HG03558 (cell line): ENCODE measurements at regions not wholly inside any gene's neighbourhood (a gene's known extent, or its start where the extent isn't known, plus 50 kb on each side); places are given as distances from the start of the nearest gene placed in this dataset.

Experiments
- ATAC-seq: cut with Tn5 transposase; IDR thresholded peaks from one replicate; pipeline ENCODE4 v1.9.1; 2021; ENCODE audit warnings: moderate number of reproducible peaks; ENCODE audit not compliant: unreplicated experiment; ENCODE audit errors: extremely low read depth

GRCh38 chrX:36436361-36436760 lies 516.8 kb downstream of the CFAP47 start:
- no peak for ATAC-seq

- no peak for ATAC-seq
These were observed 523.5 kb downstream of the CFAP47 start for GRCh38 chrX:36443007-36443406.

GRCh38 chrX:36445566-36445965 lies 526.0 kb downstream of the CFAP47 start:
- no peak for ATAC-seq

GRCh38 chrX:36462142-36462541 lies 542.6 kb downstream of the CFAP47 start:
- no peak for ATAC-seq

GRCh38 chrX:36480441-36480990 lies 527.6 kb upstream of the FAM47C start:
- no peak for ATAC-seq

GRCh38 chrX:36501169-36501702 lies 506.9 kb upstream of the FAM47C start:
- ATAC-seq, result no peak

- ATAC-seq, result no peak
These were observed 503.5 kb upstream of the FAM47C start for GRCh38 chrX:36504625-36505024.

- no peak for ATAC-seq
These were observed 500.1 kb upstream of the FAM47C start for GRCh38 chrX:36508042-36508441.

GRCh38 chrX:36510736-36511135 lies 497.4 kb upstream of the FAM47C start:
- ATAC-seq, result no peak

GRCh38 chrX:36528661-36529060 lies 479.5 kb upstream of the FAM47C start:
- no peak for ATAC-seq

- ATAC-seq, result no peak
These were observed 473.3 kb upstream of the FAM47C start for GRCh38 chrX:36534900-36535299.

- ATAC-seq, result no peak
These were observed 464.7 kb upstream of the FAM47C start for GRCh38 chrX:36543499-36543898.

GRCh38 chrX:36562986-36563385 lies 445.2 kb upstream of the FAM47C start:
- no peak for ATAC-seq

- no peak for ATAC-seq
These were observed 439.2 kb upstream of the FAM47C start for GRCh38 chrX:36568946-36569345.

GRCh38 chrX:36573720-36574119 lies 434.4 kb upstream of the FAM47C start:
- ATAC-seq, result no peak

GRCh38 chrX:36575670-36576069 lies 432.5 kb upstream of the FAM47C start:
- no peak for ATAC-seq

GRCh38 chrX:36577006-36577405 lies 431.2 kb upstream of the FAM47C start:
- no peak for ATAC-seq

GRCh38 chrX:36581030-36581429 lies 427.1 kb upstream of the FAM47C start:
- no peak for ATAC-seq

GRCh38 chrX:36583674-36584073 lies 424.5 kb upstream of the FAM47C start:
- no peak for ATAC-seq

GRCh38 chrX:36609616-36610585 lies 398.3 kb upstream of the FAM47C start:
- ATAC-seq, result no peak

GRCh38 chrX:36626898-36627297 lies 381.3 kb upstream of the FAM47C start:
- no peak for ATAC-seq
